ENCODE measurements at regions not wholly inside any gene's neighbourhood (a gene's known extent, or its start where the extent isn't known, plus 50 kb on each side); places are given as distances from the start of the nearest gene placed in this dataset.

DNA sequence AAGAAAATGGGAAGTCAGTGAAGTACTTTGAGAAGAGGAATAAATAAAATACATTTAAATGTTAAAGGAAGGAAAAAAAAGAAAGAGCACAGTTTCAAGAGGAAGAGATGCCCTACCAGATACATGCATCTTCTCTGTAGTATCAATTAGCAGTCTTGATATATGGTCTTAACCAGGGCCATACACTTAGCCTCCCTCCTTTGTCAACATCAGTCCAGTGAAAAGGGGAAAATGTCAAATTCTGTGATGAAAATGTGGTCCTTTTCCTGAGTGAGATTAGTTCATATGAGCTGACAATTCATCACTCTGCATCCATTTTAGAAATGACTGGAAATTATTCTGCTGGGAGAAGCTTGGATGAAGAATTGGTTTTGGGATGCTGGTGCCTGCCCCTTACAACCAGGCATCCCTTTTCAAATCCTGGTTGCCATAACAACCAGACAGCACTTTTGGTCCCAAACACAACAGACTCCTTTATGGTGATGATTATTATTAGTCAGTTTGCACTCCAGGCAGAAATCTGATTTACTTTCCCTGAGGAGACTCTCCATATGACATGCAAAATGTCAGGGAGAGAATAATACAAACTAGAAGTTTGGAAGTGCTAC is 933.6 kb upstream of the CDH8 start:
- no peak for TF ChIP-seq FOXP2 (optimal IDR thresholded peaks at IDR 0.05; ENCODE audit: borderline replicate concordance, extremely low read depth, extremely low read length, insufficient read depth)
- TF ChIP-seq POLR2AphosphoS5 (IDR thresholded peaks at IDR 0.05; ENCODE audit: low read depth, low read length) = no peak
- TF ChIP-seq, protein P1, sequence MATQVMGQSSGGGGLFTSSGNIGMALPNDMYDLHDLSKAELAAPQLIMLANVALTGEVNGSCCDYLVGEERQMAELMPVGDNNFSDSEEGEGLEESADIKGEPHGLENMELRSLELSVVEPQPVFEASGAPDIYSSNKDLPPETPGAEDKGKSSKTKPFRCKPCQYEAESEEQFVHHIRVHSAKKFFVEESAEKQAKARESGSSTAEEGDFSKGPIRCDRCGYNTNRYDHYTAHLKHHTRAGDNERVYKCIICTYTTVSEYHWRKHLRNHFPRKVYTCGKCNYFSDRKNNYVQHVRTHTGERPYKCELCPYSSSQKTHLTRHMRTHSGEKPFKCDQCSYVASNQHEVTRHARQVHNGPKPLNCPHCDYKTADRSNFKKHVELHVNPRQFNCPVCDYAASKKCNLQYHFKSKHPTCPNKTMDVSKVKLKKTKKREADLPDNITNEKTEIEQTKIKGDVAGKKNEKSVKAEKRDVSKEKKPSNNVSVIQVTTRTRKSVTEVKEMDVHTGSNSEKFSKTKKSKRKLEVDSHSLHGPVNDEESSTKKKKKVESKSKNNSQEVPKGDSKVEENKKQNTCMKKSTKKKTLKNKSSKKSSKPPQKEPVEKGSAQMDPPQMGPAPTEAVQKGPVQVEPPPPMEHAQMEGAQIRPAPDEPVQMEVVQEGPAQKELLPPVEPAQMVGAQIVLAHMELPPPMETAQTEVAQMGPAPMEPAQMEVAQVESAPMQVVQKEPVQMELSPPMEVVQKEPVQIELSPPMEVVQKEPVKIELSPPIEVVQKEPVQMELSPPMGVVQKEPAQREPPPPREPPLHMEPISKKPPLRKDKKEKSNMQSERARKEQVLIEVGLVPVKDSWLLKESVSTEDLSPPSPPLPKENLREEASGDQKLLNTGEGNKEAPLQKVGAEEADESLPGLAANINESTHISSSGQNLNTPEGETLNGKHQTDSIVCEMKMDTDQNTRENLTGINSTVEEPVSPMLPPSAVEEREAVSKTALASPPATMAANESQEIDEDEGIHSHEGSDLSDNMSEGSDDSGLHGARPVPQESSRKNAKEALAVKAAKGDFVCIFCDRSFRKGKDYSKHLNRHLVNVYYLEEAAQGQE (IDR thresholded peaks at IDR 0.05; ENCODE audit: insufficient read depth in 1 of 2, low read depth in 2 of 2, low read length in 2 of 2) = no peak
- TF ChIP-seq SIN3A (IDR thresholded peaks at IDR 0.05; ENCODE audit: borderline replicate concordance, insufficient read depth, low read length) = no peak
- TF ChIP-seq TAF1 (IDR thresholded peaks at IDR 0.05; ENCODE audit: borderline replicate concordance, insufficient read depth, low read length) = no peak

DNA sequence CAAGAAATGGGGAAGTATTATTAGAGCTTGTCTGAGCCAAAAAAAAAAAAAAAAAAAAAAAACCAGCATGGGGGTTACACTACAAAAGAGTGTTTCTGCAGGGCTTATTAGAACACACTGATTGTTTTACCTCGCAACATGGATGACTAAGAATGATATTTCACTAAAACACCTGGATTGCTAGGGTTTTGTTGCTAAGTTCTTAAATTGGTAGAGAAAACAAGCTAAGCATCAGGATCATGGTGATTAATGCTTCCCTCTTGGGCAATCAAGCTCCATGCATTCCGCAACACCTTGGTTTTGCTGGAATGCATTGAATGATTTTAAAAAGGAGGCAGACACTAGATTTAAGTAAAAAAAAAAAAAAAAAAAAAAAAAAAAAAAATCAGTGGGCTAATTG is 931.4 kb upstream of the CDH8 start:
- TF ChIP-seq SIN3A (IDR thresholded peaks at IDR 0.05; ENCODE audit: borderline replicate concordance, insufficient read depth, low read length) (no peak), FOXP2 (optimal IDR thresholded peaks at IDR 0.05; ENCODE audit: borderline replicate concordance, extremely low read depth, extremely low read length, insufficient read depth) (no peak), TAF1 (IDR thresholded peaks at IDR 0.05; ENCODE audit: borderline replicate concordance, insufficient read depth, low read length) (no peak), POLR2AphosphoS5 (IDR thresholded peaks at IDR 0.05; ENCODE audit: low read depth, low read length) (no peak)
- TF ChIP-seq, protein P1 (IDR thresholded peaks at IDR 0.05; ENCODE audit: insufficient read depth in 1 of 2, low read depth in 2 of 2, low read length in 2 of 2) = no peak

DNA sequence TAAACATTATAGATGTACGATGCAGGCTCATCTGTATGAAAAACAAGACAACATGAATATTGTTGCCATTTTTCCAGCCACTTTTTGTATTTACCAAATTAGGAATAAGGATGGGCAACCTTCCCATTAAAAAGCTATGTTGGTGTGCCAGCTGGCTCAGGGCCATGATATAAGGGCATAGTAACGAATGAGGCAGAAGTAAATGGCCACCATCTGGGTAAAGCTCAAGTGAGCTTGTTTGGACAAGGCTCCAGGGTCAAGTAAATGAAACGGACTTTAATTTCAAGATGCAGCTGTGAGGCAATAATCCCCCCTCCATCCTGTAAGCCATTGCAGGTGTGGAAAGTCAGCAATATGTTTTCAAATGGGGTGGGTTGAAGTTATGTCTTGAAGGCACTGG is 930.9 kb upstream of the CDH8 start:
- TF ChIP-seq POLR2AphosphoS5 (IDR thresholded peaks at IDR 0.05; ENCODE audit: low read depth, low read length) (no peak), SIN3A (IDR thresholded peaks at IDR 0.05; ENCODE audit: borderline replicate concordance, insufficient read depth, low read length) (no peak), FOXP2 (optimal IDR thresholded peaks at IDR 0.05; ENCODE audit: borderline replicate concordance, extremely low read depth, extremely low read length, insufficient read depth) (no peak), TAF1 (IDR thresholded peaks at IDR 0.05; ENCODE audit: borderline replicate concordance, insufficient read depth, low read length) (no peak)
- TF ChIP-seq, protein P1 (IDR thresholded peaks at IDR 0.05; ENCODE audit: insufficient read depth in 1 of 2, low read depth in 2 of 2, low read length in 2 of 2) = no peak

DNA sequence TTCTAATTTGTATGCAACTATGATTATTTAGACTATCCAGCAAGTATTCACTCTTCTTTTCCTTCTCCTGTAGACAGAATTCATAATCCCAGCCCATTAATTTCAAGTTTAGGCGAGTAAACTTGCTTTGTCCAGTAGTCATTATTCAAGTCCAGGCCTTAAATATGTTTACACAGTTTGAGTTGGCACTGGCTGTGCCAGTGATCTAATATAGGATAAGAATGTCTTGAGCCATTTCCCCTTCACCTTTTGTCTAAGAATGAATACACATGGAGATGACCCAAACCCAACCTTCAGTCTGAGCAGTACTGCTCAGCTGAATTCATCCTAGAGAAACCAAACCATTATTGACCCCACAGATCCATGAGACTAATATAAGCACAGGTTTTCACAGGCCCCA is 930.4 kb upstream of the CDH8 start:
- TF ChIP-seq, protein P1 (IDR thresholded peaks at IDR 0.05; ENCODE audit: insufficient read depth in 1 of 2, low read depth in 2 of 2, low read length in 2 of 2) = no peak
- no peak for TF ChIP-seq POLR2AphosphoS5 (IDR thresholded peaks at IDR 0.05; ENCODE audit: low read depth, low read length)
- TF ChIP-seq FOXP2 (optimal IDR thresholded peaks at IDR 0.05; ENCODE audit: borderline replicate concordance, extremely low read depth, extremely low read length, insufficient read depth) = no peak
- no peak for TF ChIP-seq SIN3A (IDR thresholded peaks at IDR 0.05; ENCODE audit: borderline replicate concordance, insufficient read depth, low read length)
- no peak for TF ChIP-seq TAF1 (IDR thresholded peaks at IDR 0.05; ENCODE audit: borderline replicate concordance, insufficient read depth, low read length)

Data from PFSK-1 (cell line).